CD4-positive, CD25-positive, alpha-beta regulatory T cell (primary cell): ENCODE measurements at regions not wholly inside any gene's neighbourhood (a gene's known extent, or its start where the extent isn't known, plus 50 kb on each side); places are given as distances from the start of the nearest gene placed in this dataset.
"Not testable (repeated sequence)": the region's sequence is repeated elsewhere in the genome, so short reads cannot be mapped to it uniquely, and the experiment has no call there.

Experiments used
- ATAC-seq, 2 donors: fragments of 150-1000 bp; cut with Tn5 transposase; one replicate each; pipeline ENCODE4 v1.10.0; 2021; ENCODE audit warnings: low read depth in 2 of 2, moderate number of reproducible peaks in 2 of 2, moderate library complexity in 1 of 2
- DNase-seq, 3 donors: peaks; one replicate each; pipeline versions ENCODE4 v3.0.0 to v3.0.0-alpha.2; 2012 to 2022; ENCODE audit warnings: mixed read lengths in 1 of 3
- H3K27ac ChIP-seq: one replicate; pipeline ENCODE4 v1.7.0; 2013; ENCODE audit warnings: mild to moderate bottlenecking, low read length; ENCODE audit not compliant: insufficient read depth, poor library complexity, severe bottlenecking
- H3K27me3 ChIP-seq: one replicate; pipeline ENCODE4 v1.7.0; 2013; ENCODE audit warnings: low read length; ENCODE audit not compliant: control insufficient read depth, insufficient read depth
- H3K36me3 ChIP-seq: one replicate; pipeline ENCODE4 v1.7.0; 2013; ENCODE audit warnings: mild to moderate bottlenecking, low read length, moderate library complexity; ENCODE audit not compliant: control insufficient read depth, insufficient read depth
- H3K4me1 ChIP-seq: 2 replicates; pipeline ENCODE4 v1.7.0; 2013; ENCODE audit warnings: mild to moderate bottlenecking, low read length; ENCODE audit not compliant: insufficient read depth, control insufficient read depth, poor library complexity, severe bottlenecking
- H3K4me3 ChIP-seq: one replicate; pipeline ENCODE4 v1.7.0; 2013; ENCODE audit warnings: low read depth, mild to moderate bottlenecking, low read length, moderate library complexity
- H3K9me3 ChIP-seq, 2 experiments: 1 replicate in 1 of 2; 2 replicates in 1 of 2; pipeline ENCODE4 v1.7.0; 2013; ENCODE audit warnings: low read length in 2 of 2, mild to moderate bottlenecking in 1 of 2, moderate library complexity in 1 of 2; ENCODE audit not compliant: control insufficient read depth in 2 of 2
- H3K27ac Mint-ChIP-seq, 3 donors: one replicate each; pipeline ENCODE4 v1.8.0; 2020 to 2022; ENCODE audit warnings: mild to moderate bottlenecking in 3 of 3, mixed read lengths in 3 of 3, moderate library complexity in 2 of 3
- H3K27me3 Mint-ChIP-seq: one replicate; pipeline ENCODE4 v1.8.0; 2022; ENCODE audit warnings: mild to moderate bottlenecking, mixed read lengths
- H3K36me3 Mint-ChIP-seq: one replicate; pipeline ENCODE4 v1.8.0; 2020; ENCODE audit warnings: mixed read lengths
- H3K4me1 Mint-ChIP-seq, 4 donors: one replicate each; pipeline ENCODE4 v1.8.0; 2020 to 2022; ENCODE audit warnings: mixed read lengths in 4 of 4, mild to moderate bottlenecking in 1 of 4
- H3K4me3 Mint-ChIP-seq, 4 donors: one replicate each; pipeline ENCODE4 v1.8.0; 2020 to 2022; ENCODE audit warnings: mild to moderate bottlenecking in 4 of 4, mixed read lengths in 4 of 4, moderate library complexity in 3 of 4
- H3K9me3 Mint-ChIP-seq, 7 donors: one replicate each; pipeline ENCODE4 v1.8.0; 2020 to 2022; ENCODE audit warnings: mixed read lengths in 7 of 7, mild to moderate bottlenecking in 3 of 7, moderate library complexity in 2 of 7

DNA sequence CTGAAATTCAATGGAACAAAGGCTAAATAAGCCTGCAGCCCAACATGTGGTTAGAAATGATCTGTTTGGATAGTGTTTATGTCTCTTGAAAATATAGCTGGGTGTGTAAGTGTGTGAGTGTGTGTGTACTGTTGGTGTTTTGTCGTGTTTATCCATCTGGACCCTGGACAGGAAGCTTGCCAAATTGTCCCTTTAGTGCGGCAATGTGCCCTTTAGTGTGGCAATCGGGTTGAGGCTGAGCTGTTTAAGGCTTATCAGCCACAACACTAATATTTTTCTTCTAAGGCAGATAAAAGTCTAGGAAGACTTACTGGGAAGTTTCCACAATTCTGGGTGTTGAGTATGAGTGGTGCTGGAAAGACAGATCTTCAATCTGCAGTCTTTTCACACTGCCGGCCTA is 180.2 kb downstream of the YTHDC2 start:
- no peak for ATAC-seq
- H3K4me1 ChIP-seq = no peaks in the 10 kb centered on the region
- Mint-ChIP-seq H3K4me1 (no peaks in the 10 kb centered on the region), H3K27ac (no peak overlapping the region), H3K4me3 (no peak overlapping the region), H3K27me3 (peaks cover 43% of the 10 kb centered on the region), H3K9me3 (peaks cover 0 to 6% (median 0%) of the 10 kb centered on the region in 7 donors), H3K36me3 (no peaks in the 10 kb centered on the region)
- H3K4me3 ChIP-seq = no peak overlapping the region
- DNase-seq = no peak
- no peaks in the 10 kb centered on the region for H3K36me3 ChIP-seq
- no peaks in the 10 kb centered on the region for H3K9me3 ChIP-seq
- peaks cover 14% of the 10 kb centered on the region for H3K27me3 ChIP-seq
- no peak overlapping the region for H3K27ac ChIP-seq

DNA sequence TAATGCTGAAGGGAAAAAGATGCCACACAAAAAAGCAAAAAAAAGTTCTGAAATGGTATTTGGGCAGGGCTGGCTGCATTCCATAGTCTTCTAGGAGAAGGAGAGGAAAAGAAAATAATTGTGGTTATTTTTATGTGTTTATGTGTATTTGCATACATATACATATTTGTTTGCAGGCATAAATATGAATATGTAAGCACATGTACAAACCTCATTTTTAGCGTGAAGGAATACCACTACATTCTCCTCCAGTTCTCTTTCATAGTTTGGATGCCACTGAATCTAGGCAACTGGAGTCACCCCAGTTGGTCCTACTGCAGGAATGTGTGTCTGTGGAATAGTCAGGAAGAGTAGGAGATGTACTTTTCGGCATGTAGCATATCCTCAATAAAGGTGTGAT is 181.1 kb downstream of the YTHDC2 start:
- Mint-ChIP-seq H3K27ac (no peak overlapping the region), H3K4me1 (no peaks in the 10 kb centered on the region), H3K36me3 (no peaks in the 10 kb centered on the region), H3K9me3 (peaks cover 0 to 3% (median 0%) of the 10 kb centered on the region in 7 donors), H3K4me3 (no peak overlapping the region), H3K27me3 (peaks cover 40% of the 10 kb centered on the region)
- no peak overlapping the region for H3K27ac ChIP-seq
- no peaks in the 10 kb centered on the region for H3K9me3 ChIP-seq
- no peak overlapping the region for H3K4me3 ChIP-seq
- H3K27me3 ChIP-seq = peaks cover 14% of the 10 kb centered on the region
- H3K36me3 ChIP-seq = no peaks in the 10 kb centered on the region
- ATAC-seq (no peak), DNase-seq (no peak)
- no peaks in the 10 kb centered on the region for H3K4me1 ChIP-seq

DNA sequence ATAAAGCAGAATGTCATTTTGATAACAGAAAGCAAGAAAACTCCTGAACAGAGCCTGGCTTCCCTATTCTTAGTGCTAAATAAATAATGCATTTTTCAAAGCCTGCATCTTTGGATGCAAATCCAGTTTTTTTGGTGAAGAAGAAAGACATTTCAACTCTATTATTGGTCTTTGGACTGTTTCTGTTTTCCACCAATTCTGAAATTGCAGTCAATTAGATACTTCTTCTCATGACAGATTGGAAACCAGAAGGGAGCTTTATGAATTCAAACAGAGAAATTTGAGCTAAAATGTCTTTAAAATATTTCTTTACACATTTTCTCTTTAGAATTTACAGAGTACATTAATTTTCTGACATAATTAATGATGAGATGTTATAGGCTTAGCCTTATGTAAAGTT is 189.8 kb downstream of the YTHDC2 start:
- H3K9me3 Mint-ChIP-seq = peaks cover 2 to 15% (median 6%) of the 10 kb centered on the region in 7 donors
- DNase-seq (no peak), ATAC-seq (no peak)
- Histone ChIP-seq H3K9me3 (peaks cover 6 to 17% of the 10 kb centered on the region in 2 experiments), H3K27me3 (no peaks in the 10 kb centered on the region), H3K36me3 (no peaks in the 10 kb centered on the region), H3K4me1 (no peaks in the 10 kb centered on the region), H3K27ac (no peak overlapping the region), H3K4me3 (no peak overlapping the region)
- no peak overlapping the region for H3K4me3 Mint-ChIP-seq
- H3K27me3 Mint-ChIP-seq = no peaks in the 10 kb centered on the region
- H3K27ac Mint-ChIP-seq = no peak overlapping the region
- no peaks in the 10 kb centered on the region for H3K4me1 Mint-ChIP-seq
- H3K36me3 Mint-ChIP-seq = no peaks in the 10 kb centered on the region

DNA sequence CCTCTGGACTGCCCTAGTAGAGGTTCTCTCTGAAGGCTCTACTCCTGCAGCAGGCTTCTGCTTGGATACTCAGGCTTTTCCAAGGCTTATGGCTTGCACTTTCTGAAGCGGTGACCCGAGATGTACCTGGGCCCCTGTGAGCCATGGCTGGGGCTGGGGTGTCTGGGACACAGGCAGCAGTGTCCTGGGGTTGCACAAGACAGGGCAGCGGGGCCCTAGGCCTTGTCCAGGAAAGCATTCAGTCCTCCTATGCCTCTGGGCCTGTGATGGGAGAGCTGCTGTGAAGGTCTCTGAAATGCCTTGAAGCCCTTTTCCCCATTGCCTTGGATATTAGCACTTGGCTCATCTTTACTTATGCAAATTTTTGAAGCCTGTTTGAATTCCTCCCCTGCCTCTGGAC is 192.2 kb downstream of the YTHDC2 start:
- H3K27ac Mint-ChIP-seq = no peak overlapping the region

DNA sequence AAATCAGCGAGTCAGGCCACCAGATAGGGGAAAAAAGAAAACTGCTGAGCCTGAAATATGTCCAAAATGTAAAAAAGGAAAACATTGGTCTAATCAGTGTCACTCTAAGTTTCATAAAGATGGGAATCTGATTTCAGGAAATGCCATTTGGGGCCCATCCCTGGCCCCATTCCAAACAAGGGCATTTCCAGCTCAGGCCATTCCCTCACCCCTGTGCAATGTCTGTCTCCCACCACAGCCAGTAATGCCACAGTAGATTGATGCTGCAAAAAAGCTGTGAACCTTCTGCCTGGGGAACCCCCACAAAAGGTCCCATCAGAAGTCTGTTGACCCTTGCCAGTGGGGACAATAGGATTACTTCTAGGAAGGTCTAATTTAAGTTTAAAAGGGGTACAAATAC is 199.6 kb downstream of the YTHDC2 start:
- Histone ChIP-seq H3K4me1 (no peaks in the 10 kb centered on the region), H3K27me3 (no peaks in the 10 kb centered on the region), H3K4me3 (no peak overlapping the region), H3K9me3 (peaks cover 0 to 4% of the 10 kb centered on the region in 2 experiments), H3K36me3 (no peaks in the 10 kb centered on the region), H3K27ac (no peak overlapping the region)
- Mint-ChIP-seq H3K9me3 (peaks cover 6 to 28% (median 10%) of the 10 kb centered on the region in 7 donors), H3K4me3 (no peak overlapping the region), H3K4me1 (no peaks in the 10 kb centered on the region), H3K27me3 (no peaks in the 10 kb centered on the region), H3K27ac (no peak overlapping the region), H3K36me3 (no peaks in the 10 kb centered on the region)
- DNase-seq = no peak
- no peak for ATAC-seq

More for the DNA sequence above, 192.2 kb downstream of the YTHDC2 start:
- Histone ChIP-seq H3K9me3 (peaks cover 6 to 17% of the 10 kb centered on the region in 2 experiments), H3K4me1 (no peaks in the 10 kb centered on the region), H3K27me3 (no peaks in the 10 kb centered on the region), H3K4me3 (no peak overlapping the region), H3K27ac (no peak overlapping the region), H3K36me3 (no peaks in the 10 kb centered on the region)
- peaks cover 2 to 15% (median 9%) of the 10 kb centered on the region in 7 donors for H3K9me3 Mint-ChIP-seq
- DNase-seq = no peak
- H3K27me3 Mint-ChIP-seq = no peaks in the 10 kb centered on the region
- H3K4me1 Mint-ChIP-seq = no peaks in the 10 kb centered on the region
- H3K36me3 Mint-ChIP-seq = no peaks in the 10 kb centered on the region
- no peak overlapping the region for H3K4me3 Mint-ChIP-seq
- ATAC-seq = no peak

DNA sequence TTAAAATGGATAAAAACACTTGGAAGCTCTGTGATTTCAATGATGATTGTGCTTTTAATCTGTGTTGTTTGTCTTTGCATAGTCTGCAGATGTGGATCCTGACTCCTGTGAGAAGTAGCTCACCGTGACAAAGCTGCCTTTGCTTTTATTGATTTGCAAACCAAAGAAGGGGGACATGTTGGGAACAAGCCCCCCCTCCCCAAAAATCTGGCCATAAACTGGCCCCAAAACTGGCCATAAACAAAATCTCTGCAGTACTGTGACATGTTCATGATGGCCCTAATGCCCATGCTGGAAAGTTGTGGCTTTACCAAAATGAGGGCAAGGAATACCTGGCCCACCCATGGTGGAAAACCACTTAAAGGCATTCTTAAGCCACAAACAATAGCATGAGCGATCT is 202.4 kb downstream of the YTHDC2 start:
- H3K4me1 Mint-ChIP-seq, H3K27me3 Mint-ChIP-seq, H3K27ac ChIP-seq, H3K27ac Mint-ChIP-seq, DNase-seq, H3K4me1 ChIP-seq, H3K4me3 Mint-ChIP-seq, H3K4me3 ChIP-seq, H3K36me3 ChIP-seq, H3K36me3 Mint-ChIP-seq, ATAC-seq, H3K9me3 ChIP-seq, H3K27me3 ChIP-seq: not testable (repeated sequence)
- H3K9me3 Mint-ChIP-seq = peaks cover 4 to 35% (median 14%) of the 10 kb centered on the region in 7 donors

DNA sequence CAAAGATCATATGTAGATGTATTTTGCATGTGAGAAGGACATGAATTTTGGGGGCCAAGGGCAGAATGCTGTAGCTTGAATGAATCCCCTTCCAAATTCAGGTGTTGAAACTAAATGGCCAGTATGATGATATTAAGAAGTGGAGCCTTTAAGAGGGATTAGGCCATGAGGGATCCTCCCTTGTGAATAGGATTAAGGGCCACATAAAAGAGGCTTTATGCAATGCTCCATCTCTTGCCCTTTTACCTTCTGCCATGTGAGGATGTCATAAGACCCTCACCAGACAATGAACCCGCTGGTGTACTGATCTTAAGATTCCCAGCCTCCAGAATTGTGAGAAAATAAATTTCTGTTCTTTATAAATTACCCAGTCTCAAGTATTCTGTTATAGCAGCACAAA is 206.1 kb downstream of the YTHDC2 start:
- no peak overlapping the region for H3K27ac Mint-ChIP-seq

DNA sequence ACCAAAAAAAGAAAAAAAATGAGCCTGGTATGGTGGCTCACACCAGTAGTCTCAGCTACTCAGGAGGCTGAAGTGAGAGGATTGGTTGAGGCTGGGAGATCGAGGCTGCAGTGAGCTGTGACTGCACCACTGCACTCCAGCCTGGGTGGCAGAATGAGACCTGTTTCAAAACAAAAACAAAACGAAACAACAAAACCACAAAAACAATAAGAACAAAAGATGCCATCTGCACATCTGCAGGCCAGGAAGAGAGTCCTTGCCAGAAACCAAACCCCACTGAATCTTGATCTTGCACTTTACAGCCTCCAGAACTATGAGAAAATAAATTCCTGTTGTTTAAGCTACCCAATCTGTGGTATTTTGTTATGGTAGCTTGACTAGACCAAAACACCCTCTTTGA is 207.7 kb downstream of the YTHDC2 start:
- Mint-ChIP-seq H3K36me3 (no peaks in the 10 kb centered on the region), H3K4me1 (no peaks in the 10 kb centered on the region), H3K27me3 (peaks cover 5% of the 10 kb centered on the region), H3K9me3 (peaks cover 0 to 22% (median 8%) of the 10 kb centered on the region in 7 donors), H3K4me3 (no peak overlapping the region), H3K27ac (no peak overlapping the region)
- Histone ChIP-seq H3K36me3 (no peaks in the 10 kb centered on the region), H3K27me3 (no peaks in the 10 kb centered on the region), H3K4me3 (no peak overlapping the region), H3K27ac (no peak overlapping the region), H3K4me1 (no peaks in the 10 kb centered on the region), H3K9me3 (peaks cover 0 to 4% of the 10 kb centered on the region in 2 experiments)
- ATAC-seq (no peak), DNase-seq (no peak)

More for the DNA sequence above, 206.1 kb downstream of the YTHDC2 start:
- no peaks in the 10 kb centered on the region for H3K4me1 ChIP-seq
- no peak for DNase-seq
- H3K36me3 Mint-ChIP-seq = no peaks in the 10 kb centered on the region
- H3K27me3 ChIP-seq = no peaks in the 10 kb centered on the region
- peaks cover under 1 to 33% (median 11%) of the 10 kb centered on the region in 7 donors for H3K9me3 Mint-ChIP-seq
- no peaks in the 10 kb centered on the region for H3K36me3 ChIP-seq
- no peaks in the 10 kb centered on the region for H3K4me1 Mint-ChIP-seq
- peaks cover 5% of the 10 kb centered on the region for H3K27me3 Mint-ChIP-seq
- no peak overlapping the region for H3K4me3 Mint-ChIP-seq
- no peak overlapping the region for H3K27ac ChIP-seq
- ATAC-seq = no peak
- H3K4me3 ChIP-seq = no peak overlapping the region
- H3K9me3 ChIP-seq = peaks cover 0 to 4% of the 10 kb centered on the region in 2 experiments
